ENCODE measurements at regions not wholly inside any gene's neighbourhood (a gene's known extent, or its start where the extent isn't known, plus 50 kb on each side); places are given as distances from the start of the nearest gene placed in this dataset.

DNA sequence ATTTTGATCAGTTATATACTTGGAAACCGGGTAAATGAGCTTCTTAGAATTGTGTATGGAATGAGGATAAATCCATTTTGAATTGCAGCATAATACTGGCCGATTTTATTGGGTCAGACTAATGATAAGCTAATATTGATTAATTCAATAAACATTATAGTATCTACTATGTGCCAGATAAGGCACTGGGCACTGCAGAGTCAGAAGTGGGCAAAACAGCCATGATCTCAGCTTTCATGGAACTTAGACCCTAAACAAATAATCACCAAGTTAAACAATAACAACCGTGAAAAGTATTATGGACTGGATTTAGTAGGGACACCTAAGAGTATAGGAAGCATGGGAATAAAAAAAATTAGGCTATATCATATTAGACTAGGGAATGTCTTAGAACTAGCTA lies 297.0 kb upstream of the PKDCC start:
- TF ChIP-seq, protein P1, sequence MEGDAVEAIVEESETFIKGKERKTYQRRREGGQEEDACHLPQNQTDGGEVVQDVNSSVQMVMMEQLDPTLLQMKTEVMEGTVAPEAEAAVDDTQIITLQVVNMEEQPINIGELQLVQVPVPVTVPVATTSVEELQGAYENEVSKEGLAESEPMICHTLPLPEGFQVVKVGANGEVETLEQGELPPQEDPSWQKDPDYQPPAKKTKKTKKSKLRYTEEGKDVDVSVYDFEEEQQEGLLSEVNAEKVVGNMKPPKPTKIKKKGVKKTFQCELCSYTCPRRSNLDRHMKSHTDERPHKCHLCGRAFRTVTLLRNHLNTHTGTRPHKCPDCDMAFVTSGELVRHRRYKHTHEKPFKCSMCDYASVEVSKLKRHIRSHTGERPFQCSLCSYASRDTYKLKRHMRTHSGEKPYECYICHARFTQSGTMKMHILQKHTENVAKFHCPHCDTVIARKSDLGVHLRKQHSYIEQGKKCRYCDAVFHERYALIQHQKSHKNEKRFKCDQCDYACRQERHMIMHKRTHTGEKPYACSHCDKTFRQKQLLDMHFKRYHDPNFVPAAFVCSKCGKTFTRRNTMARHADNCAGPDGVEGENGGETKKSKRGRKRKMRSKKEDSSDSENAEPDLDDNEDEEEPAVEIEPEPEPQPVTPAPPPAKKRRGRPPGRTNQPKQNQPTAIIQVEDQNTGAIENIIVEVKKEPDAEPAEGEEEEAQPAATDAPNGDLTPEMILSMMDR (IDR thresholded peaks at IDR 0.05; ENCODE audit: control extremely low read depth, extremely low read depth, low read depth, missing control alignments) = no peak
- no peak for DNase-seq (ENCODE audit: extremely low spot score)
- ChIA-PET CTCF (interaction anchor here (2.8 kb wide), 1 partner anchor 17 kb away, joined by 8 read pairs; no protein-coding TSS in a partner anchor), POLR2A (no interaction called here)

DNA sequence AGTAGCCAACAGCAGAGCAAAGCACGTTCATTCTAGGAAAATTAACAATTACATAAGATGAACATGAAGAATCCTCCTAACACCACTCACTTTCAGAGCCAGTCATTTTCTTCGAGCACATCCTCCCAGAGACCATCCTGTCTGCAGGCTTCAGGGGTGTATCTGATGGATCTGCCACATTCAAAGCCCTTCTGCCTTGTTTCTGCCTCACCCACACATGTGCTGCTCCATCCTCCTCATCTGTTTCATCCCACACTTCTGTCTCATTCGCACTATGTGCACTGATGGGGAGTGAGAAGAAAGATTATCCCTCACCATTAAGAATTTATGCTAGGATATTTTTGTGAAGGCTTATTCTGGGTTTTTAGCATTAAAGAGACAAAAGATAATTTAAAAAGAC lies 287.9 kb upstream of the PKDCC start:
- no peak for DNase-seq (ENCODE audit: extremely low spot score)
- POLR2A ChIA-PET = no interaction called here
- TF ChIP-seq, protein P1 (IDR thresholded peaks at IDR 0.05; ENCODE audit: control extremely low read depth, extremely low read depth, low read depth, missing control alignments) = no peak
- CTCF ChIA-PET = no interaction called here

DNA sequence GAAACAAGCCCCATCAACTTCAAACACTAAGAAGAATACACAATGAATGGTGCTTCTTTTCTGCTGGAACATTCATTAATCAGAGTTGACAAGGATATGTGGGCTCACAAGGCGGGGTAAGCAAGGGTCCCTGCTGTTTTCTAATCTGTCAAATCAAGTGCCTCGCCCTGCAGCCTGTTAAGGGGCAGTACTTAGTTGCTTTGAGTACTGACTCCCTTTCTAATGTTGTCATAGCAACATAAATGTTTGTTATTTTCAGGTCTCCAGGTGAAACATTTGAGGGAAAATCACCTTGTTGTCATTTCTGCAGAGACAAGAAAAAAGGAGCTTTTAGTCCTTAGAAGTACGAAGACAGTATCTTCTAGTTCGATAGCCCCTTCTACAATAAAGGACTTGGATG lies 284.7 kb upstream of the PKDCC start:
- TF ChIP-seq, protein P1 (IDR thresholded peaks at IDR 0.05; ENCODE audit: control extremely low read depth, extremely low read depth, low read depth, missing control alignments) = no peak
- no peak for DNase-seq (ENCODE audit: extremely low spot score)

DNA sequence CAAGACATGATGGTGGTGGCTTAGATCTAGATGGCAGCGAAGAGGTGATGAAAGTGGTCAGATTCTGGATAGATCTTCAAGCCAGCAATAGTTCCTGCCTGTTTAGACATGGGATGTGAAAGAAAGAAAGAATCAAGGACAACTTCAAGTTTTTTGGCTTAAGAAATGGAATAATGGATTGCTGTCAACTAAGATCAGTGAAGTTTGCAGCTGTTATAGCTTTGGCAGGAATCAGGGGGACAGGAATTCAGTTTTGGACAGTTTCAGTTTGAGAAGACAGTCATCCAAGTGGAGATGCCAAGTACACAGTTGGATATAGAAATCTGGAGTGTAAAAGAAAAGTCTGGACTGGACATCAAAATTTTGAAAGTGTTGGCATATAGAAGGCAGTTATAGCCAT lies 283.7 kb upstream of the PKDCC start:
- POLR2A ChIA-PET = no interaction called here
- DNase-seq (ENCODE audit: extremely low spot score) = no peak
- CTCF ChIA-PET = no interaction called here
- TF ChIP-seq, protein P1 (IDR thresholded peaks at IDR 0.05; ENCODE audit: control extremely low read depth, extremely low read depth, low read depth, missing control alignments) = no peak

More for the DNA sequence above, 284.7 kb upstream of the PKDCC start:
- POLR2A ChIA-PET = no interaction called here
- CTCF ChIA-PET = no interaction called here

DNA sequence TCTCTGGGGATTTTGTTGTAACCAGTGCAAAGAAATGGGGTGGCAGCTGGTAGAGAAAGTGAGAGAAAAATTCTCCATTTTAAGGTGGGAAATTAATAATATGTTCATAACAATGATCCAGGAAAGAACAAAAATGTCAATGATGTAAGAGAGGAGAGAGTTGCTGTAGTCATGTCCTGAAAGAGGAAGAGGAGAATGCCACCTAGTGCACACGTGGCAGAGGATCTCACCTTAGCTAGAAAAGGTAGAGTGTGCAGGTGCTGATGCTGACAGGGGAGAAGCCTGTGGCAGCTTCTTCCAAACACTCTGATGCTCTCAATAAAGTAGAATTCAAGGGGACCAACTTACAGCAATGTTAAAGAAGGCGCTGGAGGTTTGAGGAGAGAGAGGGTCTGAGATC lies 282.9 kb upstream of the PKDCC start:
- TF ChIP-seq, protein P1 (IDR thresholded peaks at IDR 0.05; ENCODE audit: control extremely low read depth, extremely low read depth, low read depth, missing control alignments) = no peak
- ChIA-PET CTCF (no interaction called here), POLR2A (no interaction called here)
- no peak for DNase-seq (ENCODE audit: extremely low spot score)

DNA sequence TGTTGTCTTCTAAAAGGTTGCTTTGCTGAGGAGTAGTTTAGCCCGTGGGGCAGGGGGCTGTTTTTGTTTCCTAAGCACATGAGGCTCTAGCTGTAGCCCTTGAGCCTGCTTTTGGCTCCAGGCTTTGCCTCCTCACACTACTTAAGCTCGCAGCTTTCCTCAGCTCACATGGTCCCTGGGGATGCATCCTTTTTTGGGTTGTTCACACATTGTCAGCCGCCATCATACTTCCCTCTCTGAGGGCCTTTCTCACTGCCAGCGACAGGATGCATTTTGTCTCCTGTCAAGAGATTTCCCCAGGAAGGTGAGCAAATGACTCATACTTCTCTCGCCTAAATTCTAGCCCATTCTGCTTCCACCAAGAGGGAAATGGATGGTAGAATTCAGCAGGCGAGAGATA lies 279.5 kb upstream of the PKDCC start:
- ChIA-PET POLR2A (no interaction called here), CTCF (interaction anchor here (1.0 to 1.4 kb wide), 3 partner anchors 12 to 318 kb away, joined by 3 read pairs; no protein-coding TSS in a partner anchor)
- no peak for DNase-seq (ENCODE audit: extremely low spot score)
- TF ChIP-seq, protein P1 (IDR thresholded peaks at IDR 0.05; ENCODE audit: control extremely low read depth, extremely low read depth, low read depth, missing control alignments) = no peak

DNA sequence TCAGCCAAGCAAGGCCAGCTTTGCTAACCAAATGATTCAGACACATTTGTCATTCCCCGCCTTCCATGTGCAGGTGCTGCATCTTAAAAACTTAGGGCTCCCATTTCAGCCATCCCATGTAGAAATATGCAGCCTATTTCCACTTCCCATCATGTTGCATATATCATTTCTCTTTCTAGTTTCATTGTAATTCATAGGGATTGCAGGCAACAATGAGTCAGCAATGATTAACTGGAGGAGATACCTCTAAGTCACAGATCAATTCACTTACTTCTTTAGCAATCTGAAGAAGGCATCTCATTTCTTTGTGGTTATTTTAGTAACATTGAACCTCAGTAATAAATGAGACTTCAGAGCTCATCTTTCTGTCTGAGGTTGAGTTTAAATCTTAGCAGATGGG lies 276.1 kb upstream of the PKDCC start:
- no peak for DNase-seq (ENCODE audit: extremely low spot score)
- POLR2A ChIA-PET = no interaction called here
- TF ChIP-seq, protein P1 (IDR thresholded peaks at IDR 0.05; ENCODE audit: control extremely low read depth, extremely low read depth, low read depth, missing control alignments) = no peak
- CTCF ChIA-PET = interaction anchor here (1.0 to 1.3 kb wide), 2 partner anchors 10 to 1858 kb away, joined by 3 read pairs; no protein-coding TSS in a partner anchor

Measured in GM10248 (cell line).